Endothelial cell of umbilical vein (primary cell): ENCODE measurements at regions not wholly inside any gene's neighbourhood (a gene's known extent, or its start where the extent isn't known, plus 50 kb on each side); places are given as distances from the start of the nearest gene placed in this dataset.

Source experiments
- BruUV-seq: library from RNA; stranded (reverse); fragments of 400-500 nt; replicated peaks from 2 replicates; lab custom pipeline; 2021; lab: Mats Ljungman, UMichigan
- CTCF ChIA-PET: fragments of 300-600, 350-600 bp; sonication (Branson Sonifier 250); formaldehyde crosslinking; loops from one replicate; lab custom pipeline; 2021; ENCODE audit warnings: antibody characterized with exemption, inconsistent platforms; lab: Charles Lee
- POLR2A ChIA-PET: fragments of 300-600, 350-600 bp; sonication (Branson Sonifier 250); formaldehyde crosslinking; loops from one replicate; lab custom pipeline; 2021; ENCODE audit warnings: antibody characterized with exemption, inconsistent platforms; lab: Charles Lee
- DNase-seq: peaks from one replicate; pipeline ENCODE4 v3.0.0-alpha.2; 2011; ENCODE audit warnings: low read depth, low spot score
- FAIRE-seq: peaks from 2 replicates; lab custom pipeline; 2011; peaks lifted over from hg19 to GRCh38; lab: Jason Lieb, UNC
- H2AFZ ChIP-seq: 2 replicates; pipeline ENCODE4 v1.6.0; 2012; ENCODE audit warnings: low read depth, low read length, control low read depth, inconsistent platforms
- H3K27ac ChIP-seq: 2 replicates; pipeline ENCODE4 v1.5.1; 2011; ENCODE audit warnings: low read depth, mild to moderate bottlenecking, control low read depth, low read length, moderate library complexity; ENCODE audit not compliant: insufficient read depth
- H3K27me3 ChIP-seq, 2 experiments: 2 replicates each; pipeline versions ENCODE4 v1.6.0 to v1.6.1; 2011; ENCODE audit warnings: low read length in 2 of 2, mixed read lengths in 1 of 2; ENCODE audit not compliant: control insufficient read depth in 2 of 2, insufficient read depth in 2 of 2
- H3K36me3 ChIP-seq, 2 experiments: 2 replicates in 1 of 2; 3 replicates in 1 of 2; pipeline ENCODE4 v1.5.1; 2011; ENCODE audit warnings: low read length in 2 of 2, mild to moderate bottlenecking in 1 of 2, moderate library complexity in 1 of 2; ENCODE audit not compliant: control insufficient read depth in 2 of 2, insufficient read depth in 2 of 2; ENCODE audit errors: extremely low read depth in 1 of 2
- H3K4me1 ChIP-seq: 3 replicates; pipeline ENCODE4 v1.5.1; 2011; ENCODE audit warnings: mild to moderate bottlenecking, low read length; ENCODE audit not compliant: control insufficient read depth, insufficient read depth; ENCODE audit errors: extremely low read depth
- H3K4me2 ChIP-seq: 2 replicates; pipeline ENCODE4 v1.6.1; 2011; ENCODE audit warnings: low read length, control low read depth, mixed read lengths; ENCODE audit not compliant: insufficient read depth
- H3K4me3 ChIP-seq, 3 experiments: fragments of 200-600 bp in 1 of 3; sonication (generic), shearing (Covaris generic) in 1 of 3; replicated peaks in 1 of 3; 2 replicates each; pipeline ENCODE4 v1.5.1; 2011 to 2016; ENCODE audit warnings: control low read depth in 3 of 3, low read length in 3 of 3, mild to moderate bottlenecking in 2 of 3, inconsistent platforms in 1 of 3, low read depth in 1 of 3, moderate library complexity in 1 of 3; ENCODE audit not compliant: insufficient read depth in 1 of 3
- H3K79me2 ChIP-seq: 2 replicates; pipeline ENCODE4 v1.6.0; 2012; ENCODE audit warnings: low read length, inconsistent platforms; ENCODE audit not compliant: control insufficient read depth, insufficient read depth
- H3K9ac ChIP-seq: replicated peaks from 2 replicates; pipeline ENCODE3; 2011; ENCODE audit warnings: low read length, control low read depth; ENCODE audit not compliant: insufficient read depth; ENCODE audit errors: extremely low read depth
- H3K9me1 ChIP-seq: replicated peaks from 3 replicates; pipeline ENCODE4 v1.6.0; 2011; ENCODE audit warnings: mild to moderate bottlenecking, low read length; ENCODE audit not compliant: control insufficient read depth, insufficient read depth; ENCODE audit errors: extremely low read depth
- H3K9me3 ChIP-seq: replicated peaks from 2 replicates; pipeline ENCODE4 v1.5.1; 2012; ENCODE audit warnings: low read length, inconsistent platforms; ENCODE audit not compliant: control insufficient read depth, insufficient read depth
- H4K20me1 ChIP-seq: replicated peaks from 2 replicates; pipeline ENCODE3; 2011; ENCODE audit warnings: mild to moderate bottlenecking, low read length; ENCODE audit not compliant: control insufficient read depth, insufficient read depth; ENCODE audit errors: extremely low read depth
- CTCF ChIP-seq, 2 donors: IDR thresholded peaks; 1 replicate in 1 of 2; 2 replicates in 1 of 2; pipeline ENCODE4 v1.5.1; 2011; ENCODE audit warnings: low read length in 2 of 2, mild to moderate bottlenecking in 2 of 2, moderate library complexity in 2 of 2, control low read depth in 1 of 2, inconsistent platforms in 1 of 2, low read depth in 1 of 2; ENCODE audit not compliant: insufficient read depth in 1 of 2; ENCODE audit errors: extremely low read depth in 1 of 2
- EZH2 ChIP-seq: IDR thresholded peaks from 2 replicates; pipeline ENCODE4 v1.6.1; 2012; ENCODE audit warnings: borderline replicate concordance, low read depth, mild to moderate bottlenecking, moderate library complexity, low read length, inconsistent platforms; ENCODE audit not compliant: severe bottlenecking
- FOS ChIP-seq: IDR thresholded peaks from 2 replicates; pipeline ENCODE4 v1.6.1; 2011; ENCODE audit warnings: mild to moderate bottlenecking, low read length, moderate library complexity, borderline replicate concordance; ENCODE audit not compliant: insufficient read depth
- GATA2 ChIP-seq: IDR thresholded peaks from 2 replicates; pipeline ENCODE4 v1.7.0; 2011; ENCODE audit warnings: low read depth, mild to moderate bottlenecking, moderate library complexity, mixed read lengths, low read length; ENCODE audit not compliant: insufficient read length, insufficient read depth
- JUN ChIP-seq: IDR thresholded peaks from 2 replicates; pipeline ENCODE4 v1.6.1; 2011; ENCODE audit warnings: borderline replicate concordance, low read depth; ENCODE audit not compliant: insufficient read length, insufficient read depth
- MAX ChIP-seq: IDR thresholded peaks from 2 replicates; pipeline ENCODE4 v1.6.1; 2011; ENCODE audit not compliant: insufficient read depth, insufficient read length
- MYC ChIP-seq: IDR thresholded peaks from one replicate; pipeline ENCODE4 v1.6.1; 2011; ENCODE audit warnings: mild to moderate bottlenecking, low read depth, low read length
- POLR2A ChIP-seq: IDR thresholded peaks from 2 replicates; pipeline ENCODE4 v1.6.1; 2012; ENCODE audit warnings: low read depth, mild to moderate bottlenecking, control low read depth, low read length
- POLR2AphosphoS5 ChIP-seq: IDR thresholded peaks from 2 replicates; pipeline ENCODE4 v1.6.1; 2012; ENCODE audit warnings: low read depth, mild to moderate bottlenecking, control low read depth, low read length, moderate library complexity; ENCODE audit not compliant: insufficient read depth
- dilution Hi-C: fragments of 300-500 bp; cut with MboI; formaldehyde crosslinking; loops from one replicate; pipeline ENCODE4 v1.15.0; 2019; ENCODE audit warnings: low sequenced_read_pairs; ENCODE audit not compliant: extremely low pct_ligation_motif_present
- intact Hi-C: fragments of 100-400 bp; cut with micrococcal nuclease; formaldehyde crosslinking; loops from one replicate; pipeline ENCODE4 v1.10.0; 2022

- dilution Hi-C loops, result no loop called here
- Histone ChIP-seq H3K4me1 (no peaks in the 10 kb centered on the region), H3K27me3 (peaks cover 0 to 11% of the 10 kb centered on the region in 2 experiments), H3K27ac (no peak overlapping the region), H3K36me3 (no peaks in the 10 kb centered on the region), H3K9me1 (no peaks in the 10 kb centered on the region), H2AFZ (no peak overlapping the region), H3K4me3 (no peak overlapping the region), H3K79me2 (no peaks in the 10 kb centered on the region), H3K4me2 (no peak overlapping the region), H3K9me3 (no peaks in the 10 kb centered on the region), H3K9ac (no peak overlapping the region), H4K20me1 (no peaks in the 10 kb centered on the region)
- BruUV-seq, result no TSS peak
- intact Hi-C loops, result no loop called here
- ChIA-PET CTCF (interaction anchor here (1.4 kb wide), 1 partner anchor 17 kb away, joined by 4 read pairs; no protein-coding TSS in a partner anchor), POLR2A (no interaction called here)
- DNase-seq (no peak), FAIRE-seq (no peak)
- TF ChIP-seq FOS (no peak), GATA2 (no peak), JUN (no peak), POLR2A (no peak), MYC (no peak), POLR2AphosphoS5 (no peak), CTCF (IDR thresholded peaks at IDR 0.05; ENCODE audit: extremely low read depth in 1 of 2, insufficient read depth in 1 of 2, low read depth in 1 of 2, low read length in 2 of 2) (no peak), MAX (no peak), EZH2 (no peak)
These were observed 254.9 kb downstream of the SKAP2 start for GRCh38 chr7:26609532-26609931.
